ENCODE measurements at regions not wholly inside any gene's neighbourhood (a gene's known extent, or its start where the extent isn't known, plus 50 kb on each side); places are given as distances from the start of the nearest gene placed in this dataset.

- H3K9me2 ChIP-seq (ENCODE audit: insufficient read depth): peaks cover 7% of the 10 kb centered on the region; the same call in 1 of the 2 replicates
- no peak overlapping the region for H3K4me3 Mint-ChIP-seq
- DNase-seq (ENCODE audit: low spot score): no peak
- H3K27me3 ChIP-seq (ENCODE audit: insufficient read depth): no peaks in the 10 kb centered on the region
- no peaks in the 10 kb centered on the region for H3K79me2 ChIP-seq (replicated peaks; ENCODE audit: insufficient read depth)
- H3K4me1 Mint-ChIP-seq: no peaks in the 10 kb centered on the region
- TF ChIP-seq CREB1 (CRISPR knock-in tag; IDR thresholded peaks at IDR 0.05; ENCODE audit: low read depth): no peak
- no peak for TF ChIP-seq EZH2phosphoT487 (IDR thresholded peaks at IDR 0.05; ENCODE audit: unreplicated experiment)
- TF ChIP-seq STAT1 (IDR thresholded peaks at IDR 0.05; ENCODE audit: unreplicated experiment): no peak
- TF ChIP-seq ETS1 (IDR thresholded peaks at IDR 0.05): no peak
- TF ChIP-seq, protein P1, sequence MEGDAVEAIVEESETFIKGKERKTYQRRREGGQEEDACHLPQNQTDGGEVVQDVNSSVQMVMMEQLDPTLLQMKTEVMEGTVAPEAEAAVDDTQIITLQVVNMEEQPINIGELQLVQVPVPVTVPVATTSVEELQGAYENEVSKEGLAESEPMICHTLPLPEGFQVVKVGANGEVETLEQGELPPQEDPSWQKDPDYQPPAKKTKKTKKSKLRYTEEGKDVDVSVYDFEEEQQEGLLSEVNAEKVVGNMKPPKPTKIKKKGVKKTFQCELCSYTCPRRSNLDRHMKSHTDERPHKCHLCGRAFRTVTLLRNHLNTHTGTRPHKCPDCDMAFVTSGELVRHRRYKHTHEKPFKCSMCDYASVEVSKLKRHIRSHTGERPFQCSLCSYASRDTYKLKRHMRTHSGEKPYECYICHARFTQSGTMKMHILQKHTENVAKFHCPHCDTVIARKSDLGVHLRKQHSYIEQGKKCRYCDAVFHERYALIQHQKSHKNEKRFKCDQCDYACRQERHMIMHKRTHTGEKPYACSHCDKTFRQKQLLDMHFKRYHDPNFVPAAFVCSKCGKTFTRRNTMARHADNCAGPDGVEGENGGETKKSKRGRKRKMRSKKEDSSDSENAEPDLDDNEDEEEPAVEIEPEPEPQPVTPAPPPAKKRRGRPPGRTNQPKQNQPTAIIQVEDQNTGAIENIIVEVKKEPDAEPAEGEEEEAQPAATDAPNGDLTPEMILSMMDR (conservative IDR thresholded peaks at IDR 0.05; ENCODE audit: low read depth in 2 of 2): no peak
- TF ChIP-seq NANOG (IDR thresholded peaks at IDR 0.05; ENCODE audit: borderline replicate concordance): no peak
- TF ChIP-seq JUNB (IDR thresholded peaks at IDR 0.05; ENCODE audit: unreplicated experiment): no peak
- TF ChIP-seq POLR2AphosphoS5 (IDR thresholded peaks at IDR 0.05; ENCODE audit: low read depth): no peak
- TF ChIP-seq, protein P2, sequence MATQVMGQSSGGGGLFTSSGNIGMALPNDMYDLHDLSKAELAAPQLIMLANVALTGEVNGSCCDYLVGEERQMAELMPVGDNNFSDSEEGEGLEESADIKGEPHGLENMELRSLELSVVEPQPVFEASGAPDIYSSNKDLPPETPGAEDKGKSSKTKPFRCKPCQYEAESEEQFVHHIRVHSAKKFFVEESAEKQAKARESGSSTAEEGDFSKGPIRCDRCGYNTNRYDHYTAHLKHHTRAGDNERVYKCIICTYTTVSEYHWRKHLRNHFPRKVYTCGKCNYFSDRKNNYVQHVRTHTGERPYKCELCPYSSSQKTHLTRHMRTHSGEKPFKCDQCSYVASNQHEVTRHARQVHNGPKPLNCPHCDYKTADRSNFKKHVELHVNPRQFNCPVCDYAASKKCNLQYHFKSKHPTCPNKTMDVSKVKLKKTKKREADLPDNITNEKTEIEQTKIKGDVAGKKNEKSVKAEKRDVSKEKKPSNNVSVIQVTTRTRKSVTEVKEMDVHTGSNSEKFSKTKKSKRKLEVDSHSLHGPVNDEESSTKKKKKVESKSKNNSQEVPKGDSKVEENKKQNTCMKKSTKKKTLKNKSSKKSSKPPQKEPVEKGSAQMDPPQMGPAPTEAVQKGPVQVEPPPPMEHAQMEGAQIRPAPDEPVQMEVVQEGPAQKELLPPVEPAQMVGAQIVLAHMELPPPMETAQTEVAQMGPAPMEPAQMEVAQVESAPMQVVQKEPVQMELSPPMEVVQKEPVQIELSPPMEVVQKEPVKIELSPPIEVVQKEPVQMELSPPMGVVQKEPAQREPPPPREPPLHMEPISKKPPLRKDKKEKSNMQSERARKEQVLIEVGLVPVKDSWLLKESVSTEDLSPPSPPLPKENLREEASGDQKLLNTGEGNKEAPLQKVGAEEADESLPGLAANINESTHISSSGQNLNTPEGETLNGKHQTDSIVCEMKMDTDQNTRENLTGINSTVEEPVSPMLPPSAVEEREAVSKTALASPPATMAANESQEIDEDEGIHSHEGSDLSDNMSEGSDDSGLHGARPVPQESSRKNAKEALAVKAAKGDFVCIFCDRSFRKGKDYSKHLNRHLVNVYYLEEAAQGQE (IDR thresholded peaks at IDR 0.05; ENCODE audit: unreplicated experiment): no peak
- no peak for TF ChIP-seq ZNF114 (CRISPR knock-in tag; IDR thresholded peaks at IDR 0.05)
- H3K27ac Mint-ChIP-seq: no peak overlapping the region
- H3K4me1 ChIP-seq (ENCODE audit: insufficient read depth): no peaks in the 10 kb centered on the region
- no peaks in the 10 kb centered on the region for H3K9me3 Mint-ChIP-seq
- no peak overlapping the region for H3K27ac ChIP-seq (ENCODE audit: low read depth)
- no peaks in the 10 kb centered on the region for H3K36me3 ChIP-seq (ENCODE audit: insufficient read depth)
- H3K27me3 Mint-ChIP-seq (ENCODE audit: insufficient read depth, low read depth, poor library complexity): peaks cover 2% of the 10 kb centered on the region
- H2AFZ ChIP-seq: no peak overlapping the region
- ATAC-seq: no peak
- no peaks in the 10 kb centered on the region for H3F3A ChIP-seq (replicated peaks; ENCODE audit: low read depth)
- H3K4me3 ChIP-seq: no peak overlapping the region
- no peaks in the 10 kb centered on the region for H3K36me3 Mint-ChIP-seq (ENCODE audit: low read depth)
- no peaks in the 10 kb centered on the region for H4K20me1 ChIP-seq (replicated peaks; ENCODE audit: insufficient read depth)
- H3K4me2 ChIP-seq: no peak overlapping the region
These were observed 54.1 kb downstream of the MAFB start for GRCh38 chr20:40634891-40635290.
